HG03378 (cell line): ENCODE measurements at regions not wholly inside any gene's neighbourhood (a gene's known extent, or its start where the extent isn't known, plus 50 kb on each side); places are given as distances from the start of the nearest gene placed in this dataset.

Source experiments
- ATAC-seq: cut with Tn5 transposase; IDR thresholded peaks from one replicate; pipeline ENCODE4 v1.9.1; 2021; ENCODE audit warnings: mild to moderate bottlenecking, moderate library complexity; ENCODE audit not compliant: unreplicated experiment

DNA sequence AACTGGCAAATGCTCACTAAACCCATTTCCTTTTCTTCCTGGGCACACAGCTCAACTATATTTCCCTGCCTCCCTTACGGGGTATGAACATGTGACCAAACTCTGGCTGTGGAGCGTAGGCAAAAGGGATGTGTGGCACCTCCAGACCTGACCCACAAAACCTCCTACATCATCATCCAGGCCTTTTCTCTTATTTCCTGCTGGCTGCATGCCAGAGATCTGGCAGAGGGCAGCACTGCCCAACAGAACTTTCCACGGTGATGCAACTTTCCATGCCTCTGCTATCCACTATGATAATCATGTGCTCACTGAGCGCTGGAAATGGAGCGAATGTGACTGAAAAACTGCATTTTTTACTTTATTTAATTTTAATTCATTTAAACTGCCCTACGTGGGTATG, 99.6 kb upstream of the CACNA1E start:
- no peak for ATAC-seq

DNA sequence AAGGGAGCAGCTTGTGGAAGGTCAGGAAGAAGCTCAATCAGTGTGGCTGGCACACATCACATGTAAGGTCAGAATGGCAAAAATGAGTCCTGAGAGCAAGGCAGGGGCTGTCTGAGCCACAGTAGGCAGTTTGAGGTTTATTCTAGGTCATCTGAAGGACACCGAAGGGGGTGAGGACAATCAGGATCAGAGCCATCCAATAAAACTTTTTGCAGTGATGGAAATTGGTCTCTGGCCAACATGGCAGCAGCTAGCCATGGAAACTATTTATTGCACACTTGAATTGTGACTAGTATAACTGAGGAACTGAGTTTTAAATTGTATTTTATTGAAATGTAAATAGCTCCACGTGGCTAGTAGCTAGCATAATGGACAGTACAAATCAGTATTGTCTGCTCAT, 97.0 kb upstream of the CACNA1E start:
- no peak for ATAC-seq

DNA sequence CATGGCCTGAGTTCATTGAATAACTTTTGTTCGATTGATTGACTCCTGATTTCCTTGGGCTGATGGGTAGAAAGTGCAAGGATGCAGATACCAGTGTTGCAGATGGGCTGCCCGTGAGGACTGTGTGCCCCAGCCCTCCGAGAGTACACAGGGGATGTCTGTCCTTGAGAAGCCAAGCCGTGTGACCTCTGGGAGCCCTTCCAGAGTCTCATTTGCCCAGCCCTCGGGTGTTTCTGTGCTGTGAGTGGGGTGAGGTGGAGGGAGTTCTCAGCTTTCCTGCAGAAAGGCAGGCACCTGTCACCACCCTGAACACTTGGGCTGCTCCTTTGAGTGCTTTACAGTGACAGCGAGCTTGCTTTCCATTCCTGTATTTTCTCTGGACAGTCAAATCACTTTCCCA, 96.4 kb upstream of the CACNA1E start:
- ATAC-seq, result no peak

DNA sequence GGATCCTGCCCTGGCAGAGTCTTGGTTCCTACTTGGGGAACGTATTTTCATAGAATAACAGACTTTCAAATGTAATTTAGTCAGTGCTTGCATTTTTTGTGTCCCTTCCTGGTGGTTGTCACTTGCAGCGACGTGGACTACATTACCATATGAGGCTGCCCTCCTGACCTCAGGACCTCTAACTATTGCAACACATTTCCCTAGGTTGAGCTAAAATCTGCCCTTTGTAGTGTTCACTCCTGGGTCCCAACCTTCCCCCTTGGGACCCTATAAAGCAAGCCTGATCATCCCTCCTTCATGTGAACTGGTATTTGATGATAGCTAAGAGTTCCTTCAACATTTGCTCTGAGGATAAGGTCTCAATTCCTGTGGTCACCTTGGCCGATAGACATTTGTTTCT, 95.6 kb upstream of the CACNA1E start:
- no peak for ATAC-seq

DNA sequence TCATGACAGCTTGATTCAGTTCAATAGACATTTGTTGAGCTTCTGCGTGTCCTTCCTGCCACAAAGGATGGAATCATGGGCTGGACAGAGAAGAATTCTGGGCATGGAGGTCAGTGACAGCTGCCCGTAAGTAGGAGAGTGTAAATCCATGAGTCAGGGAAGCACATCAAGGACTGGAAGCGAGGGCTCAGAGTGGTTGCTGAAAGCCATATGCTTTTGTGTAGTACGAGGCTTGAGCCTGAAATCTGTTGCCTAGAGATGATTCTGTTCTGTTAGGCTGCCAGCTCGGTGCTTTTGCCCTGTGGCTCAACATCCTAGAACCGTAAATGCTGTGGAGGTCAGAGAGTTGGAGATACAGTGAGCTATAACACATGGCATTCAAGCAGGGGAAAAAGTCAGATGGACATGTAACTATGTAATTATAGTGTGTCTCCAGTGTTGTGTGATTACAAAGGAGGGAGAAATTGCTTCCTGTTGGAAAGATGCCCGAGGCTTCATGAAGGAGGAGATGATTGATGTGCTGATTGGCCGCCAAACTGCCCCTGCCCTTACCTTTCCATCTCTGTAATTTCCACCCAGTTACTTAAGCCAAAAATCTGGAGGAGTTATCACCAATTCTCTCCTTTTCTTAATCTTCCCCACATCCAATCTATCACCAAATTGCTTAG, 92.8 kb upstream of the CACNA1E start:
- no peak for ATAC-seq

DNA sequence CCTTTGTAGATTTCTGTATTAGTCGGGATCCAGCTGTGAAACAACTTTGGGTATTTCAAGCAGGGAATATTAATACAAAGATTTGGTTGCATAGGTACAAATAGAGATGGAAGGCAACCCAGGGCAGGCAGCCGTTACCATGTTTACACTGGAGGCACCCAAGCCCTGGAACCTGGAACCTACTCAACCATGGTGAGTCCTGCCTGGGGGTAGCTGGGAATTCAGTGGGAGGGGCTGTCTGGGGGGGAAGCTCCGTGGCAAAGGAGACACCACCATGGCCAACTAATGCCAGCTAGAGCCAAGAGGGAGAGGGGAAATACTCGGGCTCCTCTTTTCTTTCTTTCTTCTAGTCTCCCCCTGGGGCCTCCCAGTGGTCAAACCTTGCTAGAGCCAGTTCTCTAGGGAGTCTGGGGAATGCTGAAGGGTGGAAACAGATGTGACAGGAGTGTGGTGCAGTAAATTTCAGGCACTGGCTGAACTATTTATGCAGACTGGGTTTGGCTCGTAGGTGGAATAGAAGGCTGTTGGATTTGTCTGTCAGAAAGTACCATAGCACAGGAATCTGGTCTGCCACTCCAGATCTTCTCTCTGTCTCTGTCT, 91.9 kb upstream of the CACNA1E start:
- ATAC-seq, result no peak

DNA sequence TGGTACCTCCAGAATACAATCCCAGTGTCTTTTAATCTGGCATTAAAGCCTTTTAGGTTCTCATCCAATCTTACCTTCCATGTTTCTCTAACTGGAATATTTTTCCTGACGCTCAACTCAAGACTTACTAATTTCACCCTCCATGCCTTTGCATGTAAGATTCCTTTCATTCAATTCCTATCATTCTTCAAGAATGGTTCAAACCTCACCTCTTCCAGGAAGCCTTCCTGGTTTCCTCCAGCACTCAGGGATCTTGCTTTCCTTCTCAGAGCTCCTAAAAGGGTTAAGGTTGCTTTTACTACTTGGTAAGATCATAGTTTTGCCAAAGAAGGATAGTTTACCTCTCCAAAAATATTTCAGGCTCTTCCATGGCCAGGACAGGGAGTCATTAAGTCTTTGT, 91.2 kb upstream of the CACNA1E start:
- ATAC-seq, result no peak

DNA sequence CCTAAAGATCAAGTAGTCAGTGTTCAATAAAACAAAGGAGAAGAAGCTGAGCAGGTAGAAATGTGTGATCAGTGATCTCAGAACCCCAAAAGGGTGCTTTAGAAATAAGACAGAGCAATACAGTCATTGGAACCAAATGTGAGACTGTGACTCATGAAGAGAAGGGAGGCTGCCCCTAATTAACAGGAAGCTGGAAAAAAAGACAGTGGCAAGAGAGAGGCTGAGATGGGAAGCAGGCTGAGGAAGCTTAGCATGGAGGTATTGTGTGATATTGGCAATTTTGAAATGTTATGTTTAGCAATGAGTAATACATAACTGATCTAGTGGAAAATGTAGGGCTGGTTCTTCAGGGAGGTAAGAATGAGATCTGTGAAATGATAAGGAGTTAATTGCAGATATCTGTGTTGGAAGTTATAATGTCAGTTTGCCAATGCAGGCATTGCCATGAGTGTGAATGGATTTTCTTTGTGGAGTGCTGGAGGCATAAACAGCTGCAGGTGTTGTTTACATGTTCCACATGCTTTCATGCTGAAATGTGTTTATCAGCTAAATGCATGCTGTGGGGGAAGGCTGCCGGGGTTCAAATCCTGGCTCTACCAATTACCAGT, 90.6 kb upstream of the CACNA1E start:
- ATAC-seq, result no peak

DNA sequence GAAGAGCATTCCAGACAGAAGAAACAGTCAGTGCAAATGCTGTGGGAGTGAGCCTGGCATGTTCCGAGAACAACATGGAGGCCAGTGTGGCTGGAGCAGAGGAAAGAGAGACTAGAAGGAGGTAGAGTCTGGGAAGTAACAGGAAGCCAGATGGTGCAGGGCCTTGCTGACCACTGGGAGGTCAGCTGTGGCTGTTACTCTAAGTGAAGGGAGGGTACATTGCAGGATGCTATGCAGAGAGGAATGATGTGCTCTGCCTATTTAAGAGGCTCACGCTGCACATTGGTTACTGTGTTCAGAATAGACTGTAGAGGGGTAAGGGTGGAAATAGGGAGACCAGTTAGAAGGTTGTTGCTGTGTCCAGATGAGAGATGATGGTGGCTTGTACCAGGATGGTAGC, 88.6 kb upstream of the CACNA1E start:
- no peak for ATAC-seq

DNA sequence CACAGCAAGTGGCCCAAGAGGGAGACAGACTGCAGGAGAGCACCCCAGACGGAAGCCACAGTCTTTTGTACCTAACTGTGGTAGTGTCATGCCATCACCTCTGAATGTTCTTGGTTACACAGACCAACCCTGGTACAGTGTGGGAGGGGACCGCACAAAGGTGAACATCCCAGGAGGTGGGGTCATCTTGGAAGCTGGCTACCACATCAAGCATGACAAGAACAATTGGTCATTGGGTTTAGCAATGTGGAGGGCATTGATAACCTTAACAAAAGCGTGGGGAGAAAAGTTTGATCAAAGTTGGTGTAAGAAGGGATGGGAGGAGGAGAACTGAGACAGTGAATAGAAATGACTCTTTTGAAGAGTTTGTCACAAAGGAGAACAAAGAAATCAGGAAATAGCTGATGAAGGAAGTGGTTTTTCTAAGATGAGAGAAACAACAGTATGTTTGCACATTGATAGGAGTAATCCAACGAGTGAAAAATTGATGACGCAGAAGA, 87.1 kb upstream of the CACNA1E start:
- ATAC-seq, result no peak

DNA sequence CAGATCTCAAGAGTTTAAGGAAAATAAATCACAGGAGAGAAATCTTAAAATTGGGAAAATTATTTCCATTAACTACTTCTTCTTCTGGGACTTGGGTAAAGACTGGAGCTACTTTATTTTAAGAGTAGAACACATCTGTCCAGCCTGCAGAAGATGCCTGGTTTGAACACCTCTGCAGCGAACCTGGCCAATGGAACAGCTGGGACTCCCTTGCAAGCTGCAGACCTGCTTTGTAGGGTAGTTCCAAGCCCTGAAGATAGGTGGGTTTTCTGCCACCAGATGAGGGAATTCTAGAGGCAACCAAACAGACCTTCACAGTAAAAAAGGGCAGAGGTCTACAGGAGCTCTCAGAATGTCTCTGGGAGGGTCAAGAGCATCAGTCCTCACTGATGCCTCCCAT, 86.5 kb upstream of the CACNA1E start:
- no peak for ATAC-seq

DNA sequence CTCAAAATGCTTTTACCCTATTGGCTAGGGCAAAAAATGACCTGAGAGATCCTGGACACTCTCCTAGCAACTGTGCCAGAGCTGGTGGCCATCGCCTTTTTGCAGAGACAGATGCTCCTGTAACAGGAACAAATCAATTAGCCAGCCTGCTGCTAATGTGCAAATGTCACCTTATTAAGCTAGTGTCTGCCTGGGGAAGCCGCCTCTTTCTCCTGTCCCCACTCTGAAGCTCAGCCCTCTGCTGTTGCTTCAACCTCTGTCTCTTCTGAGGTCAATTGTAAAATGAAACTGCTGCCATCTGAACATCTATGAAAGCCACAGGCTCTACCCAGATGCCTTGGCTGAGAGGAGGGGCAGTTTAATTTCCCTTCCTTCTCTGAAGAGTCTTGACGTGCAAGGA, 85.5 kb upstream of the CACNA1E start:
- ATAC-seq, result peak; percentile 55

DNA sequence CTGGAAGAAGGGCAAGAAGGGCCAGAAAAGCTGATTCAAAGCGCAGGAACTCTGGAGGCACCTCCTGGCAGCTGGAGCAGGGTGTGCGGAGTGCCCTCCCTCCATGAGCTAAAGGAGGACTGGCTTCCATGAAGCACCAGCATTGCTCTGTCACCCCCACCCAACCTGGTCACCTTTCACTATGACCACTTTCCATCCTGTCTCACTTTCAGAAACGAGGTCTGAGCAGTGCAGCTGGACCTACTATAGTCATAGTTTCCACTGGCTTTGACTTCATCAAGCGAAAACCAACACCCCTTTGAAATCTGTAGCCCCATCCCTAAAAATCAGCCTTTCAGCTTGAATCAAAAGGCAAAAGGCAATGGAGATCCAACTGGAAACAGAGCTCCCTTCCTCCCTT, 84.8 kb upstream of the CACNA1E start:
- ATAC-seq, result peak; percentile 81

DNA sequence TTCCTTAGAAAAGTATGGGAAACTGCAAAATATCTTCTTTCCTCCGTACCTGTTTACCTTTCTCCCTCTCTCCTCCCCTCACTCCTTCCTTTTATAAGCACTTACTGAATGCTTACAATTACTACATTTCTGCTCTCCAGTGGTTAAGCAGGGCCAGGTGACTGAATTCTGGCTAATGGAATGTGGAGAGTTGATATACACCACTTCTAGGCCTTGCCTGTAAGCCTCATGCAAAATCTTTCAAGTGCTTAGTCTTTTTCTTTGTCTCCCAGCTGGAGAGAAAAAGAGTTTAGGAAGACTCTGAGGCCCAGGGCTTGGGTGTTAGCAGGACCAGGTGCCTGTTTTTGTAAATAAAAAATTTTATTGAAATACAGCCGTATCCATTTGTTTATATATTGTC, 77.7 kb upstream of the CACNA1E start:
- no peak for ATAC-seq

DNA sequence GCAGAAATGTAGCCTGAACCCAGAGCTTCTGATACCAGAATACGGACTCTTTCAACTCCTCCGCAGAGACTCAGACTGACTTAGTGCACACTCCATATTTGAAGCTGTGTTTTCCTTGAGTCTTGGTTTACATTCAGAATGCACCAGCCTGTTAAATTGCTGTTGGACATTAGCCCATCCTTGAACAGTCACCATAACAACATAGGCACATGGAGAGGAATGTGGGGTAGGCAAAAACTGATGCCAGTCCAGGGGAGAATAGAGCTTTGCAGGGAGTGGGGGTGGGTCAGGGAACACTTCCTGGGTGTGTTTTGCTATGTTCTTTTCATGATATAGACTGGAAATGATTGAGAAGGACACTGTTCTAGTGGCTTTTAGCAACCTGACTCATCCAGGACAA, 76.3 kb upstream of the CACNA1E start:
- no peak for ATAC-seq

DNA sequence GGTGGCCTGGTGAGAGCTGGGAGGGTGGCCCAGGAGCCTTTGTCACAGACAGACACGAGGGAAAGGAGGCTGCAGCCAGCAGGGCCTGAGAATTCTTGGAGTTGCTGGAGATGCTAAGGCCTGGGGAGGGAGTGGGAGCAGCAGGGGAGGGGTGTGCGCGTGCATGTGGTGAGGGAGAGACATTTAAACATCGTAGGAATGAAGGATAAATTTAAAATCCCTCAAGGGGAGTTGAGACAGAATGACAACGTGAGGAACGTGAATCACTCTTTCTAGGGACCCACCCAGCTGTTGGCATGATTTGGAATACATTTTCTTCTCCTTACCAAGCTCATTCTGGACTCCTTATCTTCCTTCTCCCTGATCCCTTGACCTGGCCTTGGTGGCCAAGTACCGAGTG, 73.3 kb upstream of the CACNA1E start:
- ATAC-seq, result no peak

DNA sequence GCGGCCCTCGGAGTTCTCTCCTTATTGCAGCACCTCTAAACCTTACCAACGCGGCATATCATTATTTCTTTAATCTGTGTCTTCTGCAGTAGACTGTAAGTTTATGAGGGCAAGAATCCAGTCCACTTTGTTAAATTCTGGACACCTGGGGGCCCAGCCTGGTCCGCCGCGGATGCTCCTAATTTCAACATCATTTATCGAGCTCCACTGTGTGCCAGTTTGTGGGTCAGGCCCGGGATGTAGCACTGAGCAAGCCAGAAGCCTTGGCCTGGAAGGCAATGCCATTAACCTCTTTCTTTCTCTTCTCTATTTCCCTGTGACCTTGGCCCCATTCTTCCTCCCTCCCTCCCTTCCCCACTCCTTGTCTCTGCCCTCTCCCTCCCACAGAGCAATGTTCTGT, 70.6 kb upstream of the CACNA1E start:
- no peak for ATAC-seq

DNA sequence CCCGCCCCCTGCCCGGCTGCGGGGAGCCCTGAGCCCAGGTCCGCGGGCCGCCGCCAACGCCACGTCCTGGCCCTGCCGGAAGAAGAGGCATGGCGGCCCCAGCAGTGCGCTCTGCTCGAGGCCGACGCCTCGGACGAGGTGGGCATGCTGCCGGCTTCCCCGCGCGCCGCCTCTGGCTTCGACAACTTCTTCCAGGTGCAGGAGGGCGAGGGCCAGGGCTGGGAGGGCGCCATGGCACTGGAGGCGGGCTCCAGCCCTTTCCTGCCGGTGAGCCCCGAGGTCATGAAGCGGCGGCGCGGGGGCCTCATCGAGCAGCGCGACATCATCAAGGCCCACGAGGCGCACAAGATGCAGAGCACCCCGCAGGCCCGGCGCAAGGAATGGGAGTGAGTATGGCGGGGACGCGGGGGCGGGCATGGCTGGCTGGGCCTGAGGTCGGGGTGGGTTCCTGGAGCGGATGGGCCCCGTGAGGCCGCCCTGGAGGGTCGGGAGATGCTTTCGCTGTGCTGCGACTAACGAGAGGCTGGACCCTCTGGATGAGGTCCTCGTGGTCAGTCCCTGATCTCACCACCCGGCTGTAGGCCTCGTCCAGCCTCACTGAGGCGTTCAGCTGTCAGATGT, 70.0 kb upstream of the CACNA1E start:
- no peak for ATAC-seq

DNA sequence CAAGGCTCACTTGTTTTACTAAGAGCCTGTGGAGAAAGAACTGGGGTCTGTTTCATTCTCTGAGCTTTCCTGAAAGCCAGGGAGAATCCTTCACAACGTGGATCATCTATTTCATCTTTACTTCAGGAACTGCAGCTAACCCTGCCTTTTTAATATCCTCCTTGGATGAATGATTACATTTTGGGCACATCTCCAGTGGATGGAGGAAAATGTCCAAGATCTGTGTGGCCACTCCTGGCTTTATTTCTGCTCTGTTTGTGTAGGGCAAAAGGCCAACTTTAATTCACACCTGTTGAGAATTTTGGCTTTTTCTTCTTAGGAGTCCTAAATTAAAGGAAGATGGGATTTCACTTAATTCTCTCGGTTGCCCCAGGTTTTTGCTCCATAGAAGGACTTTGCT, 69.5 kb upstream of the CACNA1E start:
- ATAC-seq, result no peak

DNA sequence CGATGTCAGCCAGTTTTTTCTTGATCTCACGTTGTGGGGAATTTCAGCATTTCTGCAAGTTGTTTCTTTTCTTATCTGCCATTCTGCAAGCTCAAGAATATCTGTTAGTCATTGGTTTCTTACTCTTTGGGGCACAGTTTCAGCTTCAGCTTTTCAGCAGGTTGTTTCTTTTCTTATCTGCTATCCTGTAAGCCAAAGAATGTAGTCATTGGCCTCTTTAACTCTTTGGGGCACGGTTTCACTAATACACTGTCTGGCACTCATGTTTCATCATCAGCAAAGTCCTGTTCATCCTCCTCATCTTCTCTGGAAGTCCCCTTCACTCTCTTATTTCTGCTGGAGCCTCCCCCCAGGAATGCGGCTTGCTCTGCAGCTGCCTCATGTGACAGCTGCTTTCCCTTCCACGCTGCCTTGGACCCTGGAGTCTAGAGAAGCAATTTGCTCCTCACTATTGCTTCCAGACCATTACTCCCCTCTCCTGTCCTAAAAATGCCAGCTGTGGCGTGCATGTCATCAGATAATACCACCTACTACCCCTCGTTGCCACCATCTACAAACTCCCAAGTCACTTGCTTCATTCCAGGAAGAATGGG, 67.0 kb upstream of the CACNA1E start:
- ATAC-seq, result no peak

DNA sequence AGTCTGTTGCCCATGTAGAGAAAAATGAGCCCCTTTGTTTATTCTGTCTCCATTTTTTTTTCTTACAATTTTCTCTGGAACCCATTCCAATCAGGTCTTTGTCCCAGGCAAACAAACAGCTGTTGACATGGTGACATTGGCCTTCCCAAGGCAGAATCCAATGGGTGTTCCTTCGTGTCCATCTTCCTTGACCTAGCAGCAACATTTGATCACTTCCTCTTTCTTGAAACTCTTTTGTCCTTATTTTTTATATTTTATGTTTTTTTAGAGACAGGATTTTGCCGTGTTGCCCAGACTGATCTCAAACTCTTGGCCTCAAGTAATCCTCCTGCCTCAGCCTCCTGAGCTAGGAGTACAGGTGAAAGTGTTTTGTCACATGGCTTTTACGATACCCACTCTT, 65.4 kb upstream of the CACNA1E start:
- no peak for ATAC-seq
